NT2/D1 (cell line): ENCODE measurements at regions not wholly inside any gene's neighbourhood (a gene's known extent, or its start where the extent isn't known, plus 50 kb on each side); places are given as distances from the start of the nearest gene placed in this dataset.

ENCODE experiments used
- DNase-seq: peaks from one replicate; pipeline ENCODE4 v3.0.0-alpha.2; 2011; ENCODE audit warnings: low read depth, low spot score
- H3K27me3 ChIP-seq: 2 replicates; pipeline ENCODE4 v1.6.0; 2011; ENCODE audit warnings: mild to moderate bottlenecking; ENCODE audit not compliant: insufficient read length, insufficient read depth
- H3K36me3 ChIP-seq: 2 replicates; pipeline ENCODE4 v1.6.1; 2011; ENCODE audit warnings: mild to moderate bottlenecking, low read length, mixed read lengths; ENCODE audit not compliant: insufficient read depth, insufficient read length
- H3K4me1 ChIP-seq: 2 replicates; pipeline ENCODE4 v1.5.1; 2011; ENCODE audit not compliant: insufficient read depth, insufficient read length
- H3K4me3 ChIP-seq: 2 replicates; pipeline ENCODE4 v1.5.1; 2011; ENCODE audit warnings: low read depth; ENCODE audit not compliant: insufficient read length
- H3K9ac ChIP-seq: 2 replicates; pipeline ENCODE4 v1.6.0; 2011; ENCODE audit warnings: low read depth; ENCODE audit not compliant: insufficient read length
- H3K9me3 ChIP-seq: 2 replicates; pipeline ENCODE4 v1.5.1; 2011; ENCODE audit warnings: mild to moderate bottlenecking, low read length; ENCODE audit not compliant: insufficient read depth
- SUZ12 ChIP-seq: IDR thresholded peaks from 2 replicates; pipeline ENCODE4 v1.6.1; 2011; ENCODE audit not compliant: insufficient read length, insufficient read depth; ENCODE audit errors: extremely low read depth
- YY1 ChIP-seq: IDR thresholded peaks from 2 replicates; pipeline ENCODE4 v1.6.1; 2011; ENCODE audit not compliant: insufficient read length, insufficient read depth
- ZNF274 ChIP-seq: IDR thresholded peaks from 2 replicates; pipeline ENCODE4 v1.6.1; 2011; ENCODE audit warnings: mild to moderate bottlenecking, low read depth, low read length

- H3K36me3 ChIP-seq, result no peaks in the 10 kb centered on the region
- H3K4me1 ChIP-seq, result no peaks in the 10 kb centered on the region
- no peak overlapping the region for H3K4me3 ChIP-seq
- H3K9ac ChIP-seq, result no peak overlapping the region
- no peak for DNase-seq
- H3K9me3 ChIP-seq, result no peaks in the 10 kb centered on the region
- TF ChIP-seq YY1 (no peak), SUZ12 (no peak), ZNF274 (no peak)
- no peaks in the 10 kb centered on the region for H3K27me3 ChIP-seq
Observed at GRCh38 chr14:44168566-44168965, 338.5 kb downstream of the FSCB start.

- TF ChIP-seq YY1 (no peak), SUZ12 (no peak), ZNF274 (no peak)
- H3K4me3 ChIP-seq, result no peak overlapping the region
- DNase-seq, result no peak
- H3K9me3 ChIP-seq, result 0 out of 2 replicates have a peak, but pooled peaks cover 11% of the 10 kb centered on the region
- no peaks in the 10 kb centered on the region for H3K27me3 ChIP-seq
- H3K9ac ChIP-seq, result no peak overlapping the region
- no peaks in the 10 kb centered on the region for H3K36me3 ChIP-seq
- H3K4me1 ChIP-seq, result no peaks in the 10 kb centered on the region
Observed at GRCh38 chr14:44166611-44167010, 340.5 kb downstream of the FSCB start.

GRCh38 chr14:44165936-44166335 lies 341.1 kb downstream of the FSCB start:
- no peaks in the 10 kb centered on the region for H3K4me1 ChIP-seq
- H3K36me3 ChIP-seq, result no peaks in the 10 kb centered on the region
- no peaks in the 10 kb centered on the region for H3K27me3 ChIP-seq
- H3K4me3 ChIP-seq, result no peak overlapping the region
- DNase-seq, result no peak
- H3K9ac ChIP-seq, result no peak overlapping the region
- TF ChIP-seq ZNF274 (no peak), SUZ12 (no peak), YY1 (no peak)
- H3K9me3 ChIP-seq, result 0 out of 2 replicates have a peak, but pooled peaks cover 11% of the 10 kb centered on the region

GRCh38 chr14:44165286-44165685 lies 341.8 kb downstream of the FSCB start:
- TF ChIP-seq SUZ12 (no peak), YY1 (no peak), ZNF274 (no peak)
- Histone ChIP-seq H3K9ac (no peak overlapping the region), H3K4me1 (no peaks in the 10 kb centered on the region), H3K4me3 (no peak overlapping the region), H3K27me3 (no peaks in the 10 kb centered on the region), H3K36me3 (no peaks in the 10 kb centered on the region), H3K9me3 (0 out of 2 replicates have a peak, but pooled peaks cover 11% of the 10 kb centered on the region)
- no peak for DNase-seq

- DNase-seq, result no peak
- no peak overlapping the region for H3K9ac ChIP-seq
- 0 out of 2 replicates have a peak, but pooled peaks cover 11% of the 10 kb centered on the region for H3K9me3 ChIP-seq
- no peaks in the 10 kb centered on the region for H3K4me1 ChIP-seq
- H3K36me3 ChIP-seq, result no peaks in the 10 kb centered on the region
- TF ChIP-seq SUZ12, result no peak
- no peak for TF ChIP-seq ZNF274
- TF ChIP-seq YY1, result no peak
- H3K4me3 ChIP-seq, result no peak overlapping the region
- no peaks in the 10 kb centered on the region for H3K27me3 ChIP-seq
Observed at GRCh38 chr14:44163946-44164345, 343.1 kb downstream of the FSCB start.

GRCh38 chr14:44162197-44162596 lies 344.9 kb downstream of the FSCB start:
- Histone ChIP-seq H3K36me3 (no peaks in the 10 kb centered on the region), H3K4me3 (no peak overlapping the region), H3K27me3 (no peaks in the 10 kb centered on the region), H3K4me1 (no peaks in the 10 kb centered on the region), H3K9ac (no peak overlapping the region), H3K9me3 (0 out of 2 replicates have a peak, but pooled peaks cover 11% of the 10 kb centered on the region)
- DNase-seq, result no peak
- TF ChIP-seq SUZ12 (no peak), YY1 (no peak), ZNF274 (no peak)

- H3K36me3 ChIP-seq, result no peaks in the 10 kb centered on the region
- no peaks in the 10 kb centered on the region for H3K9me3 ChIP-seq
- no peak for DNase-seq
- no peaks in the 10 kb centered on the region for H3K4me1 ChIP-seq
- no peak for TF ChIP-seq SUZ12
- TF ChIP-seq ZNF274, result no peak
- no peak for TF ChIP-seq YY1
- no peaks in the 10 kb centered on the region for H3K27me3 ChIP-seq
- no peak overlapping the region for H3K4me3 ChIP-seq
- H3K9ac ChIP-seq, result no peak overlapping the region
Observed at GRCh38 chr14:44154874-44155273, 352.2 kb downstream of the FSCB start.

GRCh38 chr14:44154446-44154845 lies 352.6 kb downstream of the FSCB start:
- TF ChIP-seq YY1, result no peak
- TF ChIP-seq ZNF274, result no peak
- TF ChIP-seq SUZ12, result no peak
- no peak overlapping the region for H3K4me3 ChIP-seq
- no peaks in the 10 kb centered on the region for H3K27me3 ChIP-seq
- no peak overlapping the region for H3K9ac ChIP-seq
- no peaks in the 10 kb centered on the region for H3K4me1 ChIP-seq
- no peaks in the 10 kb centered on the region for H3K36me3 ChIP-seq
- H3K9me3 ChIP-seq, result no peaks in the 10 kb centered on the region
- DNase-seq, result no peak
